ENCODE measurements at regions not wholly inside any gene's neighbourhood (a gene's known extent, or its start where the extent isn't known, plus 50 kb on each side); places are given as distances from the start of the nearest gene placed in this dataset.
A peak's percentile ranks its signal among the peaks of the same experiment; 100 is the strongest.

DNA sequence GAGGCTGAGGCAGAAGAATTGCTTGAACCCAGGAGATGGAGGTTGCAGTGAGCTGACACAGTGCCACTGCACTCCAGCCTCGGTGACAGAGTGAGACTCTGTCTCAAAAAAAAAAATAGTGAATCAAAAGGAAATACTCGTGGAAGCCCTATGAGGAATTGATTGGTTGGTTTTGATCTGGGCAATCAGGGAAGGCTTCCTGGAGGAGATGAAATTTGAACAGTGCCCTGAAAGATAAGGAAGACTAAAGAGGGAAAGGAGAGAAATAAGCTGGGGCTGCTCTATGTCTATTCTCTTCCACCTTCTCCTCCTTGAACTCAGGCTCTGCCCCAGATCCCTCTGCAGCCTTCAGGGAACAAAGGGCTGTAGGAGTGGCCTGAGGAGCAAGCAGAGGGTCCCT is 54.1 kb downstream of the IRF2BPL start:
- DNase-seq (ENCODE audit: low read depth): no peak

DNA sequence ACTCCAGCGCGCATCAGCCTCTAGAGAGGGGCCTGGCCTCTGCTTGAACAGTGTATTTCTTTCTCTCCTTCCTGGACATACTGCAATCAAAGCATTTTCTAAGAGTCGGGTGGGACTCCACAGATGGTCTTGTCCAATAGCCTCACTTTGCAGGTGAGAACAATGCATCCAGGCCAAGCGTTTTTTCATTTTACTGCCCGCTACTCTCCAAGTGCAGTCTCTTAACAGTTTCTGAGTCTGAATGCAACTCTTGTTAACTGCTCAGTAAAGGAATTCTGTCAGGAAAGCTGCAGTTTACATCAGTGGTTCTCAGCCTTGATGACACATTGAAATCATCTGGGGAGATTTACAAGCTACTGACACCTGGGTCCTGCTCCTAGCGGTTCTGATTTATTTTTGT is 57.0 kb downstream of the IRF2BPL start:
- no peak for DNase-seq (ENCODE audit: low read depth)

DNA sequence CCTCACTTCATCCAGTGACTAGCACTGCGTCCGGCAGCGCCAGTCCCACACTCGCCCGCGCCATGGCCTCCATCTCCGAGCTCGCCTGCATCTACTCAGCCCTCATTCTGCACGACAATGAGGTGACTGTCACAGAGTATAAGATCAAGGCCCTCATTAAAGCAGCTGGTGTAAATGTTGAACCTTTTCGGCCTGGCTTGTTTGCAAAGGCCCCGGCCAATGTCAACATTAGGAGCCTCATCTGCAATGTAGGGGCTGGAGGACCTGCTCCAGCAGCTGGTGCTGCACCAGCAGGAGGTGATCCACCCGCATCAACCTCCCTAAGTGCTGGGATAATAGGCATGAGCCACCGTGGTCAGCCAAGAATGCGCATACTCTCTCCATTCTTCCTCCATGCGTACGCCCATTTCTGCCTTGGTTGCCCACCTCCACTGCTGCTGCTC is 59.9 kb downstream of the IRF2BPL start:
- no peak for DNase-seq (ENCODE audit: low read depth)

DNA sequence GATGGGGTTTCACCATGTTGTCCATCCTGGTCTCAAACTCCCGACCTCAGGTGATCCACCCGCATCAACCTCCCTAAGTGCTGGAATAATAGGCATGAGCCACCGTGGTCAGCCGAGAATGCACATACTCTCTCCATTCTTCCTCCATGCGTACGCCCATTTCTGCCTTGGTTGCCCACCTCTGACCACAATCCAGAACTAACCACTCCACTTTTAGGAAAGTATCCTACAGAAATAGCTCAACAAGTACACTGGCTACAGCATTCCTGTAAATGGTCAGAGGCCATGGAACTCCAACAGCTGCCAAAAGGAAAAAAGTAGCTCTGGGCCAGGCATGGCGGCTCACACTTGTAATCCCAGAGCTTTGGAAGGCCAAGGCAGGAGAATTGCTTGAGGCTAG is 60.7 kb downstream of the IRF2BPL start:
- DNase-seq (ENCODE audit: low read depth): no peak

DNA sequence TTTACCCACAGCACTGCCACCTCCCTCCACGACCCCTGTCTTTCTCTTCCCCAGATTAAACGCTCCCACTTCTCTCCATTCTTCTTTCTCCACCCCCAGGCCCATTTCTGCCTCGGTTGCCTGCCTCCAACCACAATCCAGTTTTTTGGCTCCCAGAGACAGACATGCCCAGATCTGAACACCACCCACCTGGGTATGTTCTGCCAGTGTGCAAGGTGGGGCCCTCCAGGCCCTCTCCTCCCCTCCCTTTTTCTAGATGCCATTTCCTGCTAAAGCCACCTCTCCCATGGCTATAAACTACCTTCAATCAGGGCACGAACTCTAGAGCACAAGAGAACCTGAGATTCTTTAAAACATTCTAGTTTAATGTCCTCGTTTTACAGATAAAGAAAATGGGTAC is 63.3 kb downstream of the IRF2BPL start:
- no peak for DNase-seq (ENCODE audit: low read depth)

DNA sequence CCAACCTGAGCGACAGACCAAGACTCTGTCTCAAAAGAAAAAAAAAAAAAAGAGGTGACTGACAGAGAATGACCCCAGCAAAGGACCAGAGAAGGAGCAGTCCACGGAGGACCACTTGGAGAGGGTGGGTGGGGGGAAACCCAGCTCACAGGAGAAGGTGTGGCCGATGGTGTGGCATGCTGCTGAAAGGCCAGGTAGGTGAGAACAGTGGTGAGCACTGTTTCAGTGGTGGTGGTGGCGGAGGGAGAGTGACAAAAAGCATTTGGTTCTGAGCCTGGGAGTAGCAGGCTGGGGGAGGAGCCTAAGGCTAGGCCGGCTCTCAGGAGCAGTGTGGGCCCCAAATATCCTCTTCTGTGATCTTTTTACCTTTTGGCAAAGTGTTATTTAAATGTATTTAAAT is 63.8 kb downstream of the IRF2BPL start:
- DNase-seq (ENCODE audit: low read depth): no peak

DNA sequence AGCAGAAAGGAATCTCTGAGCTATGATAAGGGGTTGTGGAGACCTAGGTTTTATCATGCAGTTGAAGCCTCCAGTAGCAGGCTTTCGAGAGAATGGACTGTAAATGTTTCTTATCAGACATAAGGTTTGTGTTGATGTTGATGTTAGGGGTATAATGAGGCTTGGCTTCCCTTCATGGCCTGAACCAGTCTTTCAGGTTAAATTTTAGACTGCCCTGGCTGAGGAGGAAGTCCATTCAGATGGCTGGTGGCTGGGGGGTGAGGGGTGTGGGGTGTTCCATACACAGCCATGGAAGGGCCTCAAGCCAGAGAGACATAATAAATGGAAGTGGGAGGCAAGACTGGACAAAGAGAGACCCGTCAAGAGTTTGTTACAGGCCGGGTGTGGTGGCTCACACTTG is 65.1 kb downstream of the IRF2BPL start:
- no peak for DNase-seq (ENCODE audit: low read depth)

DNA sequence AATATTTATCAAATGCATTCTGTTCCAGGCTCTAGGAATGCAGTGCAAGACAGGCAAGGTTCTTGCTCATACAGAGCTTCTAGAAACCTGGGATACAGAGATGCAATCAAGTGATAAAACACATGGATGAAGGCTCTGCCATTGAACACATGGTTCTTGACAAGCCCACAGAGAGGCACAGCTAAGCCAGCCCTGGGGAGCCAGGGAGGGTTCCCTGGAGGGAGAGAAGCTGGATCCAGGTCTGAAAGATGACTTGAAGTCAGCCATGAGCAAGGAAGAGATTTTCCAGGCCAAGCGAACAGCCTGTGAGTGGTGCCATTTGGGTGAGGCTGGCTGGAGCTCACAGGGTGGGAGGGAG is 66.2 kb downstream of the IRF2BPL start:
- no peak for DNase-seq (ENCODE audit: low read depth)

DNA sequence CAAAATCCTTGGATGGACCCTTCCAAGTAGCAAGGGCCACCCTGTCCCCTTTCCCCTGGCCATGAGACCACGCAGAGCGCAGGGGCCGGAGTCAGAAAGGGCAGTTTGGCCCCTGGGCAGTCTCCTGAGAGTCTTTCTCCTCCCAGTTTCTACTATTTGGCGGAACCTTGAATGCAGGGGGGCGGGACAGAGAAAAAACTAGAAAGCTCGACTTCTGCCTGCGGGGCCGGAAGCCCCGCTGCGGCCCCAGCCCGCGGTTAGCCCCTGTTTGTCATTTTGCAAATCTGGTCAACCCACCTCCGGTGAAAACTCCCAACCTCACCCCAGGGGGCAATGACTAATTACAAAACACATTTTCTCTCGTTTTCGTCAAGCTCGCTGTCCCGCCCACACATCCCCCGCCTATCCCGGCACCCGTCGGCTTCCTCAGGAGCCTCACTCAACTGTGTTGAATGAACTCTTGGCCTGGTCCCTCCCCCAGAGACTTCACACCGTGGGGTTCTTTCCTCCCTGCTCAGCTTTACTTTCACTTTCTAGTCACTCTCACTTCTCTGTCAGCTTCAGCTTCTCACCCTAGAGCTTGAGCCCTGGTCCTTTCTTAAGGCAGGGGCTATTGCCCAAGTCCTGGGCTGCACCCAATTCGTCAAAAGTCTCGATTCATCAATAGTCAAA is 66.7 kb downstream of the IRF2BPL start:
- DNase-seq (ENCODE audit: low read depth): peak; percentile 97

DNA sequence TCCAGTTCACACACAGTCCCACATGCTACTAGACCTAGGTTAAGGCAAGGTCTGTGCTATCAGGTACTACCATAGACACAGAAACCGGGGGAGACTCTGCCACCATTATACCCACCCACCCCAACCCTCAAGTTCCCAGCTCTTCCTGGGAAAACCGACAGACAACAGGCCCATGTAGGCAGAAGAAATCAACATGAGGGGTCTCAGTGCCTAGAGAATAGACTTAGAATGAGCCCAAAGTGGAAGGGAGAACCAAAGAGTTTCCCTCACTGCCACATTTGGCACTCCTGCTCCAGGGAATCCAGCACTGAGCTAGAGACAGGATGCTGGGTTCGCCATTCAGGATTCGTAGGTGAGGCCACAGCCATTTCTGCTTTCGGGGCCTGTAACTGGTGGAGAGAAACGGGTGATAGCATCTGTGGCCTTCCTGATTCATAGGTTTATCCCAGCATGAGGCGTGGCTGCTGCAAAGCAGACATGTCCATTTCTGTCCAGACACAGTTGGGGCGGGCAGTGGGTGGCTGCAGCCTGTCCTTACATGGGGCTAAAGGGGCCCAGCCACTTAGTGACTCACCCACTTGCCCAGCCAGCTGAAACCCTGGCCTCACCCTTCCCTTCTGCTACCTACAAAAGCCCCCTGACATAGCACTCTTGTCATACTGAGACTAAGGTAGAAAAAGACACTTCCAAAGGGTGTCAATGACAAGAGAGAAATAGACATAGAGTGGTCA is 69.4 kb downstream of the IRF2BPL start:
- no peak for DNase-seq (ENCODE audit: low read depth)

DNA sequence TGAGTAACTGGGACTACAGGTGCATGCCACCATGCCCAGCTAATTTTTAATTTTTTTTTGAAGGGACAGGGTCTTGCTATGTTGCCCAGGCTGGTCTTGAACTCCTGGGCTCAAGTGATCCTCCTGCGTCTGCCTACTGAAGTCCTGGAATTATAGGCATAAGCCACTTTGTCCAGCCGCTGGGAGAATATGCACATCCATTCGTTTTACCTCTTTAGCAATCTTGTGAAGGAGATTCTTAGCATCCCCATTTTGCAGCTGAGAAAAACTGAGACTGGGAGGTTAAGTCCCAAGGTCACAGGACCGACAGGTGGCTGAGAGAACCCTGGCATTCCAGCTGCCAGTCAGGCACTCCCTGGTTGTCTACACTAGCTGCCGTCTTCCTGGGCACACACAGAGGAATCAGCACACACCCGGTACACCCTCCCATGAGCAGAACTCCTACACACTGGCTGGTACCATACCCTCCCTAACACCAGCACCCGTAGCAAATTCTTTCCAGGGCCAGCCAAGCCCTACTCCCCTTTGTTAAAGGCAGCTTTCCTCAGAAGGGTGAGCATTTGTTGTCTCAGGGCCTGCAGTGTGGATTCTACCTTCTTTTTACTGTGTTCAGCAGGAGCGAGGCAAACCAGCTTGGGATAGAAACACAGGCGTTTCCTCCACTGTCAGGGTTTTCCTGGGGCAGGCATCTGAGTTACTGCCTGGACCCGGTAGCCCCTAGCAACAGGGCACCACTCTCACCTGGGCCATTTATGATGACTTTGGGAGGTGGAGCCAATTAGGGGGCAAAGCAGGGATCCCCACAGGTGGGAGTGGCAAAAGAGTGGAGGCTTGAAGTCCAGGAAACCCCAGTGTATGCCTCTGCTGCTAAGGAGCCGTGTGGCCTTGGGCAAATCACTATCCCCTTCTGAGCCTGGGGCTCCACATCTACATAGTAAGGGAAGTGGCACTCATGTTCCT is 70.2 kb downstream of the IRF2BPL start:
- DNase-seq (ENCODE audit: low read depth): no peak

DNA sequence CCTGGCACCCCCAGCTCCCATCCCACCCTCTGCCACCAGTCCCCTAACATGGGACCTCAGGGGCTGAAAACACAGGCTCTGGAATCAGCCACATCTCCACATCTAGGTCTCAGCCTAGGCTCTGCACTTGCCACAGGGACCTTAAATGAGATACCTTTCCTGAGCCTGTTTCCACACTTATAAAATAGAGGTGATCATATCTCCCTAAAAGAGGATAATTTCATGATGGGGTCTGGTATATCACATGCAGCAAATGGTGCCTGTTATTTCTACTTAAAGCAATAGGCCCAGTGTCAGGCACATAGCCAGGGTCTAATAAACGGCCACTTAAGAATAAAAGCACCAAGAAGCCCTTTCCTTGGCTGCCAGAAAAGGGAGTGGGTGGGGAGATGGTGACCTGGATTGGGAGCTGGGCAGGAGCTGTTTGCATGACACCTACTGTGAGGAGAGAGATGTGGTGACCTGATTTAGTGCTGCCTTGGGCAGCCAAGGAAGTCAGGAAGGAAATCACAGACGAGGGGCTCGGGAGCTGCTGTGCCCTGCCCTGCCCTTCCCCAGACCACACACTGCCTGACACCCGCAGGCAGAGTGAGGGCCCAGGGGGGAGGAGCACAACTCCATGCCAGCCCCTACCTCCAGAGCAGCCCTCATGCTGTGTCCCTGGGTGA is 71.2 kb downstream of the IRF2BPL start:
- DNase-seq (ENCODE audit: low read depth): no peak

DNA sequence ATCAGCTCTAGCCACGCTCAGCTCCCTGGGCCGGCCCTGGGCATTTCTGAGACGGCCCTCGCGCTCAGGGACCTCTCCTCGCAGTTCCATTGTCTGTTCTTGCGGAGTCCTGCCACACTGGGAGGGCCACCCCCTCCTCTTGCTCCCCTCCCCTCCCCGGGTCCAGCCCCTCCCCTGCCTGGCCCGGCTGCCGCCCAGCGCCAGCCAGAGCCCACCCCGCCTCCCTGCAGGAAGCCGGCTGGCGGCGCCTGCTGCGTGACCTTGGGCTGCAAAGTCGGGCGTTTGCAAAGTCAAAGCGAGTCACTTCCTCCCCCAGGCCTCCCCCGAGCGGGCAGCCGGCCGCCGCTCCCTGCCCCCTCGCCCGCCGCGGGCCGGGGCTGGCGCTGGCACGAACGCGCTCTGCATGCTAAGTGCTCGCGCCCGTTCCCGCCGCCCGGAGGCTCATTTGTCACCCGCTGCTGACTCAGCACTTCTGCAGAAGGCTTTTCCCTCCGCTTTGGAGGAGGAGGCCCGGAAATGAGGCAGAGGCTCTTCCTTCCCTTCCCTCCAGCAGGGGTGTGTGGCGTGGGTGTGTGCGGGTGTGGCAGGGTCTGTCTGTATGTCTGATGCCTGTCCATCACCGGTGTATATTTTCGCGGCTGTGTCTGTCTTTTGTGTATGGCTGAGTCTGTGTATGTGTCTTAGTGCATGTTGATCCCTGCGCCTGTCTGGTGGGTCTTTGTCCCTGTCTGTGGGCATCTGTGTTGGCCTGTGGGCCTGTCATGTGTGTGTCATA is 72.0 kb downstream of the IRF2BPL start:
- peak; percentile 94 for DNase-seq (ENCODE audit: low read depth)

DNA sequence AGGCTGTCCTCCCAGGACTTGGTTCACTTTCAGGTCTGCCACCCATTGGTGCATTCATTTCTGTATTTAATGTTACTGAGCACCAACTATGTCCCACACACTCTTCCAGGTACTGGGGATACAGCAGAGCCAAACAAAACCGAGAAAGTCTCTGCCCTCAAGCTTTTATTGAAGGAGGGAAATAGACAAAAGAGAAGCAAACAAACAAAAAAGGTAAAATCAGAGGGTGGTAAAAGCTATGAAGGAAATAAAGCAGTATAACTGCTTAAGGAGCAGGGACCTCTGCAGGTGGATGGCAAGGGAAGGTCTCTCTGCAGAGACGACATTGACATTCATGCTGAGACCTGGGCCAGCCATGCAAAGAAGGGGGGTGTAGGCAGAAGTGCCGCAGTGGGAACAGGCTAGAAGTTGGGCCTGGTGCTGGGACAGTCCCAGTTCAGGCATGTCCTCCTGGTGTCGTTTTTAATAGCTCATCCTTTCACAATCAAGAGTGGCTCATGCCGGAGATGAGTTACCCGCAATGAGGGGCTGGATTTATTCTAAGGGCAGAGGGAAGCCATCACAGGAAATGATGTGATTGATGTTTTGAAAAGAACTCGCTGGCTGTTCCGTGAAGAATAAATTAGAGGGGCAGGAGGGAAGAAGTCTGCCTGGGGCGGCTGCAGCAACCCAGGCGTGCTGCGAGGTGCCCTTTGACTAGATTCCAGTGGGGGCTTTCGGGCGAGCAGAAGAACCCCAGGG is 72.8 kb downstream of the IRF2BPL start:
- DNase-seq (ENCODE audit: low read depth): peak; percentile 68

DNA sequence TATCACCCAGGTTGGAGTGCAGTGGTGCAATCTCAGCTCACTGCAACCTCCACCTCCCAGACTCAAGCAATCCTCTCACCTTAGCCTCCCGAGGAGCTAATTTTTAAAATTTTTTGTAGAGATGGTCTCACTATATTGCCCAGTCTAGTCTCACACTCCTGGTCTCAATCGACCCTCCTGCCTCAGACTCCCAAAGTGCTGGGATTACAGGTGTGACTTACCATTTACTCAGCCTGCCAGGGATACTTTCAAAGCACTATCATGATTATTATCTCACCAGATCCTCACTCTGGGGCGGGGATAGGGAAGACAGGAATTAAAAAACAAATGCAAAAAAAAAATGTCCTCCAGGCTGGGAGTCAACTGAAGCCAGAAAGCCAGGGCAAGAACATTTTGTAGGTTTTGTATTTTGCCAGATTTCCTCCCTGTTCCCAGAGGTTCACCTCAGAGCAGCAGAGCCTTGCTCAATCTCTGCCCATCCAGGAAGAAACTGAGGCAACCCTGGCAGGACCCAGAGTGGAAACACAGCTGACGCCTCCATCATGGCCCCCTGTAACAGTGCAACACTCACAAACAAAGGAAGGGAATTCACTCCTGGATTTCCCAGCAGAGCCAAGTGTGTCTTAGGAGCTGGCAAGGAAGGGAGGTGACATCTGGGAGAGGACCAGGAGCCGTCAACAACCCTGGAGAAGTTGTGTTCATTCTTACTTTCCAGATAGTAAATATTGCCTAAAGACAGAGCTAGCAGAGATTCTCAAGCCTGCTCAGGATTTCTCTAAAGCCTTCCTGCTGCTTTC is 73.9 kb downstream of the IRF2BPL start:
- no peak for DNase-seq (ENCODE audit: low read depth)

DNA sequence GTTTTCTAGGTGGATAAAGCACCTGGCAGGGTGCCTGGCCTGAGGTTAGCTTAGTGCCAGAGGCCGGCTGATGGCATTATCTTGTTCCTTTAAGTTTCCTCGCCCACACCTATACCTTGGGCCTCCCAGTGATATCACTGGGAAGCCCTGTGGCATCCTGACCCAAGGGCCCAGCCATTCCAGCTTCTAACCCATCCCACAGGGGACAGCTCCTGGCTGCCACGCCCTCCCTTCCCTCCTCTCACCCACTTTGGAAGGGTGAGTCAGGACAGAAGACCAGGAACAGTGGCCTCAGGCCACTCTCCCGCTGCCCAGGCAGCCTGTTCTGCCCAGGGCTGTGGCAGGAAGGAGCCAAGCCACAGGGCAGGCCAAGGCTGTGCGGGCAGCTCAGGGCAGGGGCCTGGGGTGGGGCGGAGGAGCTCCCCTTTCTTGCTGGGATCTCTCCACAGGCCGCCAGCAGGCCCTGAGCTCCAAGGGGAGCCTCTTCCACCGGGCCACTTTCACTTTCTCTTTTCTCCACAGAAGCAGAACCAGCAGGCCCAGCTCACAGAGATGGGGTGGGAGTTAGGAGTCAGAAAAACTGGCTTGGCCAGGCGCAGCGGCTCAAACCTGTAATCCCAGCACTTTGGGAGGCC is 75.1 kb downstream of the IRF2BPL start:
- no peak for DNase-seq (ENCODE audit: low read depth)

DNA sequence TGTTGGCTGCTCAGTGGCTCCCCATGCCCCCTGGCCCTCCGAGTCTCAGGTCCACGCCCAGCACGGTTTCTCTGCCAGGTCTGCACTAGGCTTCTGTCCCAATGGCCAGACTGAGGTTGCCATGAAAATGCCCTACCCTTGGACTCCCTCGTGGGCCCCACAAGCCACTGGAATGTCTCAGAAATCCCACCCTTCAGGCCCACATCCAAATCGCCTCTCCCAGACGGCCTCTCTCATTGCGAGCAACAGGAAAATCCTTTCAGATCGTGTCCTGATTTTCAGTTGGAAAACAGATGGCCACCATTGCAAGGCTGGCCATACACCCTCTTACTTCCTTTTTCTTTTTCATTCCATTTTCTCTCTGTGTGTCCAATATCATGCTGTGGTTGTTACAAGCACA is 77.3 kb downstream of the IRF2BPL start:
- no peak for DNase-seq (ENCODE audit: low read depth)

DNA sequence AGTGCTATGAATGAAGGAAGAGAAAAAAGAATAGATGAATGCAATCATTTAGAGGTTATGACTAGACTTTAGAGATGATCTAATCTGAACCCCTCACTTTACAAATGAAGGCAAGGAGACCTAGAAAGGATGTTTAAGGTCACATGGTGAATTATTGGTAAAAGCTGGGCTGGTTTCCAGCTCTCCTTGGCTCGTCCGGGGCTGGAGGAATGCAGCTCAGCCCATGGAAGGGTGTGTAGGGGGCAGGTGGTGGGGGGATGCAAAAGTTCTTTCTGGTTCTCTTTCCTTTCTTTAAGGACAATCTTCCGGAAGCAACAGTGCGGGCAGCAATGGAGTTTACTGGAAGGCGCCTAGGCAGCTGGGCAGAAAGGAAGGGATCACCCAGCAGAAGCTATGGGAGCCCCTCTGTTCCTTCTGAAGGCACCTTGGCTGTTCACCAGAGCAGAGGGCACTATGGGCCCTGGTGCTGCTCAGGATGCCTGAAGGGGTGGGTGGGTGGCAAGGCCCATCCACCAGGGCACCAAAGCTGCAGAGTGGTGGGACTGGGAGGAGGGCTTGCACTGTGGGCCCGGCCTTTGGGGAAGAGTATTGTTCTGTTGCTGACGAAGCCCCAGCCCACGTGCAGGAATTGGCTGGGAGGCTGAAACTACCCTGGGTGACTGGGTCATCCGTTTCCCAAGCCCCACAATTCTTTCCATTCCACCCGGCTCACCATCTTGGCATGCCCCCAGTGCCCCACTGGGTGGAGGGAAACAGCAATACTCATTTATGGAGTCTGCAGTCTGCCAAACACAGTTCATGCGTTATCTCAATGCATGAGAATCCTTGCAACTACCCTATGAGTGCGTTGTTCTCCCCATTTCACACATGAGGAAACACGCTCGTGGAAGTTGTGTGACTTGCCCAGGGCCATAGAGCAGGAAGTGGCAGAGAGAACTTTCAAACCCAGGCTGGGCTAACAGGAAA is 78.2 kb downstream of the IRF2BPL start:
- DNase-seq (ENCODE audit: low read depth): no peak
